Thyroid gland (tissue), 4 donors: ENCODE measurements at regions not wholly inside any gene's neighbourhood (a gene's known extent, or its start where the extent isn't known, plus 50 kb on each side); places are given as distances from the start of the nearest gene placed in this dataset.

Experiments used
- POLR2A ChIP-seq, 2 donors: fragments of 450-650 bp; IDR thresholded peaks; one replicate each; pipeline ENCODE4 v1.6.1; 2017; ENCODE audit warnings: antibody characterized with exemption in 2 of 2, mild to moderate bottlenecking in 2 of 2, moderate library complexity in 1 of 2
- TF ChIP-seq, protein P1 (sequence below), 6 experiments: fragments of 200-600 bp in 3 of 6; fragments of 450-650 bp in 3 of 6; sonication (generic) in 3 of 6; IDR thresholded peaks; one replicate each; pipeline ENCODE4 v1.5.1; 2016 to 2019; ENCODE audit warnings: antibody characterized with exemption in 6 of 6, mild to moderate bottlenecking in 2 of 6, inconsistent platforms in 1 of 6, moderate library complexity in 1 of 6

- TF ChIP-seq, protein P1, sequence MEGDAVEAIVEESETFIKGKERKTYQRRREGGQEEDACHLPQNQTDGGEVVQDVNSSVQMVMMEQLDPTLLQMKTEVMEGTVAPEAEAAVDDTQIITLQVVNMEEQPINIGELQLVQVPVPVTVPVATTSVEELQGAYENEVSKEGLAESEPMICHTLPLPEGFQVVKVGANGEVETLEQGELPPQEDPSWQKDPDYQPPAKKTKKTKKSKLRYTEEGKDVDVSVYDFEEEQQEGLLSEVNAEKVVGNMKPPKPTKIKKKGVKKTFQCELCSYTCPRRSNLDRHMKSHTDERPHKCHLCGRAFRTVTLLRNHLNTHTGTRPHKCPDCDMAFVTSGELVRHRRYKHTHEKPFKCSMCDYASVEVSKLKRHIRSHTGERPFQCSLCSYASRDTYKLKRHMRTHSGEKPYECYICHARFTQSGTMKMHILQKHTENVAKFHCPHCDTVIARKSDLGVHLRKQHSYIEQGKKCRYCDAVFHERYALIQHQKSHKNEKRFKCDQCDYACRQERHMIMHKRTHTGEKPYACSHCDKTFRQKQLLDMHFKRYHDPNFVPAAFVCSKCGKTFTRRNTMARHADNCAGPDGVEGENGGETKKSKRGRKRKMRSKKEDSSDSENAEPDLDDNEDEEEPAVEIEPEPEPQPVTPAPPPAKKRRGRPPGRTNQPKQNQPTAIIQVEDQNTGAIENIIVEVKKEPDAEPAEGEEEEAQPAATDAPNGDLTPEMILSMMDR (IDR thresholded peaks at IDR 0.05), result no peak
- no peak for TF ChIP-seq POLR2A (IDR thresholded peaks at IDR 0.05)
Observed at GRCh38 chr2:21916934-21917522, 793.3 kb downstream of the TDRD15 start.
